Activated CD8-positive, alpha-beta T cell treated with anti-CD3 and anti-CD28 coated beads for 36 hours (primary cell): ENCODE measurements at regions not wholly inside any gene's neighbourhood (a gene's known extent, or its start where the extent isn't known, plus 50 kb on each side); places are given as distances from the start of the nearest gene placed in this dataset.

ENCODE experiments used
- ATAC-seq: fragments of 200-7000 bp; cut with Tn5 transposase; one replicate; pipeline ENCODE4 v1.10.0; 2021; ENCODE audit warnings: mild to moderate bottlenecking, moderate library complexity
- CTCF ChIA-PET: fragments of 350-600 bp; sonication (Branson Sonifier 250); formaldehyde crosslinking; loops from one replicate; lab custom pipeline; 2021; ENCODE audit warnings: antibody characterized with exemption; lab: Charles Lee
- POLR2A ChIA-PET: fragments of 350-600 bp; sonication (Branson Sonifier 250); formaldehyde crosslinking; loops from one replicate; lab custom pipeline; 2021; ENCODE audit warnings: antibody characterized with exemption; lab: Charles Lee
- DNase-seq: peaks from one replicate; pipeline ENCODE4 v3.0.0-alpha.2; 2020
- H3K27ac Mint-ChIP-seq: one replicate; pipeline ENCODE4 v1.8.0; 2021; ENCODE audit warnings: mild to moderate bottlenecking, mixed read lengths
- H3K27me3 Mint-ChIP-seq: one replicate; pipeline ENCODE4 v1.8.0; 2021; ENCODE audit warnings: mixed read lengths
- H3K36me3 Mint-ChIP-seq: one replicate; pipeline ENCODE4 v1.8.0; 2021; ENCODE audit warnings: low read depth, mixed read lengths
- H3K4me1 Mint-ChIP-seq: one replicate; pipeline ENCODE4 v1.8.0; 2021; ENCODE audit warnings: low read depth, mixed read lengths
- H3K4me3 Mint-ChIP-seq: one replicate; pipeline ENCODE4 v1.8.0; 2021; ENCODE audit warnings: mild to moderate bottlenecking, moderate library complexity, mixed read lengths
- H3K9me3 Mint-ChIP-seq: one replicate; pipeline ENCODE4 v1.8.0; 2021; ENCODE audit warnings: mixed read lengths
- CTCF ChIP-seq: fragments of 200-600 bp; IDR thresholded peaks from one replicate; pipeline ENCODE4 v1.8.0; 2022; ENCODE audit warnings: antibody characterized with exemption, mild to moderate bottlenecking
- intact Hi-C: fragments of 100-400 bp; cut with micrococcal nuclease; formaldehyde crosslinking; loops from one replicate; pipeline ENCODE4 v1.10.0; 2022

- intact Hi-C loops, result no loop called here
- POLR2A ChIA-PET, result no interaction called here
- CTCF ChIA-PET, result no interaction called here
- Mint-ChIP-seq H3K4me1 (no peaks in the 10 kb centered on the region), H3K4me3 (no peak overlapping the region), H3K27me3 (no peaks in the 10 kb centered on the region), H3K36me3 (no peaks in the 10 kb centered on the region), H3K9me3 (peaks cover 45% of the 10 kb centered on the region), H3K27ac (no peak overlapping the region)
- TF ChIP-seq CTCF, result no peak
- ATAC-seq (no peak), DNase-seq (no peak)
These were observed 361.3 kb downstream of the OR4C45 start for GRCh38 chr11:50394017-50394416.

DNA sequence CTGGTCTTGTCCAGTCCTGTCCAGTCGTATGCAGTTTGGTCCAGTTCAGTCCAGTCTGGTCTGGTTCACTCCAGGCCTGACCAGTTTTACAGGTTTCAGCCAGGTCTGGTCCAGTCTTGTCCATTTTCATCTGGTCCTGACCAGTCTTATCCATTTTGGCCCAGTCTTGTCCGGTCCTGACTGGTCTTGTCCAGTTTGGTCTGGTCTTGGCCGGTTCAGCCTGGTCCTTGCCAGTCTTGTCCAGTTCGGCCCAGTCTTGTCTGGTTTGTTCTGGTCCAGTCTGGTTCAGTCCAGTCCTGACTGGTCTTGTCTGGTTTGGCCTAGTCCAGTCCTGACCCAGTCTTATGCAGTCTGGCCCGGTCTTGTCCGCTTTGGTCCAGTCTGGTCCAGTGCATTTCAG, 380.2 kb downstream of the OR4C45 start:
- H3K4me3 Mint-ChIP-seq, result no peak overlapping the region
- DNase-seq, result no peak

DNA sequence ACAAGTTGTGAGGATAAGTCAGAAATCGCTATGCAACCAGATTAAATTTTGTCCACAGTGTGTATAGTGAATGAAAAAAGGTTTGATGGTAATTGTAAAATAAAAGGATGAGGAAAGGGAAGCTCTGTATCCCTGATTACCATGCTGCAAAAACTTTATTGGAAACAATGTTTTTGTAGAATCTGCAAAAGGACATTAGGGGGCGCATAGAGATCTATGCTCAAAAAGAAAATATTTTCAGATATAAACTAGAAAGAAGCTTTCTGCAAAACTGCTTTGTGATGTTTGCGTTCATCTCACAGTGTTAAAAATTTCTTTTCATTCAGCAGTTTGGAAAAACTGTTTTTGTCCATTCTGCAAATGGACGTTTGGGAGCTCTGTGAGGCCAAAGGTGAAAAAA, 390.5 kb downstream of the OR4C45 start:
- no peaks in the 10 kb centered on the region for H3K27me3 Mint-ChIP-seq
- intact Hi-C loops, result no loop called here
- CTCF ChIA-PET, result interaction anchor here (1.7 kb wide), 1 partner anchor 9 kb away, joined by 7 read pairs; no protein-coding TSS in a partner anchor
- no peaks in the 10 kb centered on the region for H3K4me1 Mint-ChIP-seq
- DNase-seq (no peak), ATAC-seq (no peak)
- no peaks in the 10 kb centered on the region for H3K36me3 Mint-ChIP-seq
- peaks cover 9% of the 10 kb centered on the region for H3K9me3 Mint-ChIP-seq
- TF ChIP-seq CTCF, result no peak
- POLR2A ChIA-PET, result no interaction called here
- no peak overlapping the region for H3K4me3 Mint-ChIP-seq
- no peak overlapping the region for H3K27ac Mint-ChIP-seq

More for the DNA sequence above, 380.2 kb downstream of the OR4C45 start:
- ChIA-PET CTCF (no interaction called here), POLR2A (no interaction called here)
- TF ChIP-seq CTCF, result no peak
- Mint-ChIP-seq H3K4me1 (no peaks in the 10 kb centered on the region), H3K27ac (no peak overlapping the region), H3K36me3 (no peaks in the 10 kb centered on the region), H3K27me3 (no peaks in the 10 kb centered on the region), H3K9me3 (peaks cover 18% of the 10 kb centered on the region)
- ATAC-seq, result no peak
- intact Hi-C loops, result no loop called here
